Keratinocyte (primary cell): ENCODE measurements at regions not wholly inside any gene's neighbourhood (a gene's known extent, or its start where the extent isn't known, plus 50 kb on each side); places are given as distances from the start of the nearest gene placed in this dataset.

ENCODE experiments used
- DNase-seq: peaks from one replicate; pipeline ENCODE4 v3.0.0-alpha.2; 2011; ENCODE audit warnings: low read depth, missing footprints, low spot score
- FAIRE-seq: peaks from 2 replicates; lab custom pipeline; 2011; peaks lifted over from hg19 to GRCh38; lab: Jason Lieb, UNC
- H2AFZ ChIP-seq: 2 replicates; pipeline ENCODE4 v1.6.0; 2012; ENCODE audit warnings: low read length, control low read depth, inconsistent platforms; ENCODE audit not compliant: control insufficient read depth
- H3K27ac ChIP-seq: 2 replicates; pipeline ENCODE4 v1.5.1; 2011; ENCODE audit warnings: low read length; ENCODE audit not compliant: control insufficient read depth, insufficient read depth
- H3K27me3 ChIP-seq: 3 replicates; pipeline ENCODE4 v1.6.0; 2011; ENCODE audit warnings: low read length; ENCODE audit not compliant: control insufficient read depth, insufficient read depth; ENCODE audit errors: extremely low read depth
- H3K36me3 ChIP-seq, 2 experiments: 2 replicates in 1 of 2; 3 replicates in 1 of 2; pipeline ENCODE4 v1.5.1; 2011; ENCODE audit warnings: low read length in 2 of 2, mild to moderate bottlenecking in 1 of 2; ENCODE audit not compliant: control insufficient read depth in 2 of 2, insufficient read depth in 2 of 2; ENCODE audit errors: extremely low read depth in 1 of 2
- H3K4me1 ChIP-seq: 3 replicates; pipeline ENCODE4 v1.5.1; 2011; ENCODE audit warnings: low read length; ENCODE audit not compliant: control insufficient read depth, insufficient read depth; ENCODE audit errors: extremely low read depth
- H3K4me2 ChIP-seq: 3 replicates; pipeline ENCODE4 v1.6.0; 2011; ENCODE audit warnings: low read depth, low read length; ENCODE audit not compliant: control insufficient read depth, insufficient read depth; ENCODE audit errors: extremely low read depth
- H3K4me3 ChIP-seq, 3 experiments: fragments of 200-600 bp in 1 of 3; sonication (generic) in 1 of 3; 2 replicates in 2 of 3; 3 replicates in 1 of 3; pipeline ENCODE4 v1.5.1; 2011 to 2016; ENCODE audit warnings: low read length in 3 of 3, mild to moderate bottlenecking in 3 of 3, control low read depth in 2 of 3, inconsistent platforms in 1 of 3, low read depth in 1 of 3, mixed read lengths in 1 of 3, mixed run types in 1 of 3, moderate library complexity in 1 of 3; ENCODE audit not compliant: control insufficient read depth in 2 of 3, insufficient read depth in 2 of 3; ENCODE audit errors: extremely low read depth in 1 of 3
- H3K79me2 ChIP-seq: 2 replicates; pipeline ENCODE4 v1.6.0; 2012; ENCODE audit warnings: low read length; ENCODE audit not compliant: control insufficient read depth, insufficient read depth
- H3K9ac ChIP-seq: 3 replicates; pipeline ENCODE4 v1.6.0; 2011; ENCODE audit warnings: low read length; ENCODE audit not compliant: control insufficient read depth, insufficient read depth; ENCODE audit errors: extremely low read depth
- H3K9me1 ChIP-seq: 3 replicates; pipeline ENCODE4 v1.6.0; 2011; ENCODE audit warnings: low read length; ENCODE audit not compliant: control insufficient read depth, insufficient read depth; ENCODE audit errors: extremely low read depth
- H3K9me3 ChIP-seq: 2 replicates; pipeline ENCODE4 v1.5.1; 2012; ENCODE audit warnings: low read depth, low read length; ENCODE audit not compliant: control insufficient read depth
- H4K20me1 ChIP-seq: 3 replicates; pipeline ENCODE4 v1.6.0; 2011; ENCODE audit warnings: low read length; ENCODE audit not compliant: control insufficient read depth, insufficient read depth; ENCODE audit errors: extremely low read depth
- EZH2 ChIP-seq: IDR thresholded peaks from one replicate; pipeline ENCODE4 v1.6.1; 2012; ENCODE audit warnings: inconsistent platforms, mild to moderate bottlenecking, low read length, moderate library complexity
- dilution Hi-C: fragments of 300-500 bp; cut with MboI; formaldehyde crosslinking; loops from one replicate; pipeline ENCODE4 v1.7.0; 2020; ENCODE audit warnings: low sequenced_read_pairs; ENCODE audit not compliant: extremely low pct_ligation_motif_present
- TF ChIP-seq, protein P1 (sequence below), 3 experiments: IDR thresholded peaks in 1 of 3; conservative IDR thresholded peaks in 1 of 3; optimal IDR thresholded peaks in 1 of 3; 2 replicates in 2 of 3; 3 replicates in 1 of 3; pipeline versions ENCODE3 to v1.5.1; 2011; ENCODE audit warnings: low read length in 3 of 3, mild to moderate bottlenecking in 3 of 3, moderate library complexity in 2 of 3, control low read depth in 1 of 3, inconsistent platforms in 1 of 3; ENCODE audit not compliant: insufficient read depth in 2 of 3; ENCODE audit errors: extremely low read depth in 1 of 3

DNA sequence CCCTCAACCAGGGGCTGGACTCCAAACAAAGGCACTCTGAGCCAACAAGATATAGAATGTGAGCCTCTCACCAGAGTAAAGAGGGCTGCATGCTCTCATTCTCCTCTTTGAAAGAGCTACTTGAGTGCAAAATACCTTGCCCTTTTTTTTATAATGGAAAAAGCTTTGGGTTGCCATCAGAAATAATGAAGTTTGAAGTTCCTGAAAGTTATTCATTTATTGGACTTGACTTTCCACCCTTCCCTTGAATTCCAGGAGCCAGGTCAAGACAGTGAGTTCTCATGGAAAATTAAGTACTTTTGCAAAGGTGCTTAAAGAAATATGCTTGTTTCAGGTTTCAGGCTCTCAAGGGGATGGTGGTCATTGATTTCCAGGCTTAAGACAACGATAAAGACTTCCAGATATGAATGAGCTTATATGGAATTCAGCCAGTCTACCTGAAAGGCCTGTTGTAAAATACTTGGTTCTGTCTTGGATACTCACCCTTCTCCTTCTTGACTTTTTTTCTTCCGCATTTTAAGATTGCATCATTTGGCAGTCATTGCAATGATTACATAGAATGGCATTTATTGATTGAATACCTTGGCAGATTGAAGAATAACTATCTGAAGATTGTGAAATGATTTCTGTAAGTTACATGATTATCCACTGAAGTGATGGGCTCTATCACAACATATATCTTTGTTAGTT is 696.4 kb downstream of the INHBA start:
- peak; percentile 93 for FAIRE-seq
- H3K4me2 ChIP-seq: peak overlapping the region; percentile 24

DNA sequence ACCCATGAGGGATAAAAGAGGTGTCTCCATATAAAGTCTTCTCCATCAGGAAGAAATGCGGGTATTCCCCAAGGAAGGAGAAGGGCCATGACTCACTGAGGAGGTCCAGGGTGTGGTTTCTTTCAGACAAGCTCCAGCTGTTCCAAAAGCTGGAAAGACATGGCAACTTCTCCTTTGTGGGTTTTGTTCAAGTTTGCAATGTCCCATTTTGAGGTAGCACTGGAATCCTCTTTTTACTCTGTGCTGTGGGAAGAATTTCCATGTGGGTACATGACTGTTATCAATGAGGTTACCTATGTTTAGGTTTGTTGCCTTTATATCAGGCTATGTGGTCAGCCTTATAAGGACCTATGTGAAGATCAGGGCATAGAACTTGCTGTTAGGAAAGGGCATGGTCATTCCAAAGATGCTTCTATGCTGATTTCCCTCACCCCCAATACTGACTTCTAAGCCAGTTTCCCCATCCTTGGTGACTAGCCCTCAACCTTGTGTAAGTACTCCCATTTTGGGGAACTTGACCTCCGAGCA is 697.5 kb downstream of the INHBA start:
- no peaks in the 10 kb centered on the region for H3K9me1 ChIP-seq
- no peak for TF ChIP-seq EZH2
- dilution Hi-C loops: no loop called here
- H3K27me3 ChIP-seq: no peaks in the 10 kb centered on the region
- H3K4me2 ChIP-seq: peak overlapping the region; percentile 75
- H4K20me1 ChIP-seq: no peaks in the 10 kb centered on the region
- peak overlapping the region; percentile 96 for H3K27ac ChIP-seq
- H3K9ac ChIP-seq: peak overlapping the region; percentile 30
- peak; percentile 96 for FAIRE-seq
- no peak overlapping the region for H2AFZ ChIP-seq
- H3K36me3 ChIP-seq: no peaks in the 10 kb centered on the region
- peaks cover 38% of the 10 kb centered on the region for H3K4me1 ChIP-seq
- no peaks in the 10 kb centered on the region for H3K9me3 ChIP-seq
- peak; percentile 71 for DNase-seq
- no peaks in the 10 kb centered on the region for H3K79me2 ChIP-seq
- peak overlapping the region in 1 of 3 experiments; percentile 22 for H3K4me3 ChIP-seq

More for the DNA sequence above, 696.4 kb downstream of the INHBA start:
- H2AFZ ChIP-seq: no peak overlapping the region
- peak overlapping the region; percentile 45 for H3K9ac ChIP-seq
- H3K9me1 ChIP-seq: no peaks in the 10 kb centered on the region
- H3K9me3 ChIP-seq: no peaks in the 10 kb centered on the region
- no peaks in the 10 kb centered on the region for H4K20me1 ChIP-seq
- no peaks in the 10 kb centered on the region for H3K79me2 ChIP-seq
- peaks cover 38% of the 10 kb centered on the region for H3K4me1 ChIP-seq
- H3K27ac ChIP-seq: peak overlapping the region; percentile 96
- peak; percentile 66 for DNase-seq
- H3K27me3 ChIP-seq: no peaks in the 10 kb centered on the region
- H3K4me3 ChIP-seq: no peak overlapping the region
- no peak for TF ChIP-seq EZH2
- TF ChIP-seq, protein P1, sequence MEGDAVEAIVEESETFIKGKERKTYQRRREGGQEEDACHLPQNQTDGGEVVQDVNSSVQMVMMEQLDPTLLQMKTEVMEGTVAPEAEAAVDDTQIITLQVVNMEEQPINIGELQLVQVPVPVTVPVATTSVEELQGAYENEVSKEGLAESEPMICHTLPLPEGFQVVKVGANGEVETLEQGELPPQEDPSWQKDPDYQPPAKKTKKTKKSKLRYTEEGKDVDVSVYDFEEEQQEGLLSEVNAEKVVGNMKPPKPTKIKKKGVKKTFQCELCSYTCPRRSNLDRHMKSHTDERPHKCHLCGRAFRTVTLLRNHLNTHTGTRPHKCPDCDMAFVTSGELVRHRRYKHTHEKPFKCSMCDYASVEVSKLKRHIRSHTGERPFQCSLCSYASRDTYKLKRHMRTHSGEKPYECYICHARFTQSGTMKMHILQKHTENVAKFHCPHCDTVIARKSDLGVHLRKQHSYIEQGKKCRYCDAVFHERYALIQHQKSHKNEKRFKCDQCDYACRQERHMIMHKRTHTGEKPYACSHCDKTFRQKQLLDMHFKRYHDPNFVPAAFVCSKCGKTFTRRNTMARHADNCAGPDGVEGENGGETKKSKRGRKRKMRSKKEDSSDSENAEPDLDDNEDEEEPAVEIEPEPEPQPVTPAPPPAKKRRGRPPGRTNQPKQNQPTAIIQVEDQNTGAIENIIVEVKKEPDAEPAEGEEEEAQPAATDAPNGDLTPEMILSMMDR (optimal IDR thresholded peaks at IDR 0.05 in 1 of 3, IDR thresholded peaks at IDR 0.05 in 1 of 3, conservative IDR thresholded peaks at IDR 0.05 in 1 of 3; ENCODE audit: extremely low read depth in 1 of 3, insufficient read depth in 2 of 3, low read length in 3 of 3): no peak
- H3K36me3 ChIP-seq: no peaks in the 10 kb centered on the region
- dilution Hi-C loops: no loop called here
